ENCODE measurements at regions not wholly inside any gene's neighbourhood (a gene's known extent, or its start where the extent isn't known, plus 50 kb on each side); places are given as distances from the start of the nearest gene placed in this dataset.

DNA sequence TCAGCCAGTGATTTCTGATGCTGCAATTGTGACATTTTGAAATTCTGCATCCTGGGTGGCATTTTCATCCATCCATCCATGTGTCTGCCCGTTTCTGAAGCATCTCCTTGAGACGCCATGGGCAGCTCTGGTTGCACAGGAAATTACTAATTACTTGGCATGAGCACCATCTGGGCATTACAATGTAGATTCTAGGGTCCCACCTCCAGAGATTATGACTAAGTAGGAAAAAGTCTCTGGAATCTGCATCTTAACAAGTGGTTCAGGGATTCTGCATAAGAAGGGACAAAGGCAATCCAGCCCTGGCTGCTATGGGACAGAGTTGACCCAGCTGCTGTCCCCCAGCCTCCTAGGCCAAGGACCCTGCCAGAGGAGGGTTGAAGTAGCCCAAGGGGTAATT lies 65.3 kb downstream of the CUZD1 start:
- TF ChIP-seq ETV5 (CRISPR knock-in tag; IDR thresholded peaks at IDR 0.05; ENCODE audit: borderline replicate concordance) (no peak), ZNF607 (CRISPR knock-in tag; IDR thresholded peaks at IDR 0.05; ENCODE audit: borderline replicate concordance) (no peak), SAP130 (CRISPR knock-in tag; IDR thresholded peaks at IDR 0.05; ENCODE audit: low read depth) (no peak), CTCF (CRISPR knock-in tag; IDR thresholded peaks at IDR 0.05) (no peak), SRSF1 (optimal IDR thresholded peaks at IDR 0.05; ENCODE audit: low read depth, low read length) (no peak), ZBTB10 (CRISPR knock-in tag; IDR thresholded peaks at IDR 0.05; ENCODE audit: borderline replicate concordance) (no peak), ZZZ3 (CRISPR knock-in tag; IDR thresholded peaks at IDR 0.05; ENCODE audit: borderline replicate concordance) (no peak), SNRNP70 (IDR thresholded peaks at IDR 0.05; ENCODE audit: low read depth, low read length) (no peak), USF2 (IDR thresholded peaks at IDR 0.05; ENCODE audit: low read depth, low read length) (no peak), USF2 (CRISPR knock-in tag; IDR thresholded peaks at IDR 0.05; ENCODE audit: borderline replicate concordance) (no peak), NFYB (CRISPR knock-in tag; IDR thresholded peaks at IDR 0.05) (no peak)

Measured in HepG2 (cell line).